GM23338 (cell line): ENCODE measurements at regions not wholly inside any gene's neighbourhood (a gene's known extent, or its start where the extent isn't known, plus 50 kb on each side); places are given as distances from the start of the nearest gene placed in this dataset.

Experiments
- CREB1 ChIP-seq: fragments of 250-450 bp; sonication (Bioruptor Pico); IDR thresholded peaks from 2 replicates; pipeline ENCODE4 v1.5.0; 2020; ENCODE audit warnings: low read depth, mild to moderate bottlenecking, moderate library complexity
- CTCF ChIP-seq, 2 experiments: fragments of 200-600 bp in 1 of 2; sonication (generic) in 1 of 2; conservative IDR thresholded peaks; 2 replicates each; pipeline versions ENCODE4 v1.5.1 to v1.6.1; 2016 to 2017; ENCODE audit warnings: antibody characterized with exemption in 2 of 2, low read depth in 2 of 2, mild to moderate bottlenecking in 2 of 2, moderate library complexity in 1 of 2
- EZH2 ChIP-seq: fragments of 200-600 bp; sonication (generic); IDR thresholded peaks from one replicate; pipeline ENCODE4 v1.8.0; 2017; ENCODE audit warnings: antibody characterized with exemption, mild to moderate bottlenecking, low read depth; ENCODE audit not compliant: unreplicated experiment
- EZH2phosphoT487 ChIP-seq: fragments of 200-600 bp; sonication (generic); IDR thresholded peaks from one replicate; pipeline ENCODE4 v1.8.1; 2018; ENCODE audit warnings: antibody characterized with exemption; ENCODE audit not compliant: unreplicated experiment
- JUNB ChIP-seq: IDR thresholded peaks from one replicate; pipeline ENCODE4 v1.6.1; 2016; ENCODE audit warnings: antibody characterized with exemption; ENCODE audit not compliant: unreplicated experiment
- REST ChIP-seq: IDR thresholded peaks from one replicate; pipeline ENCODE4 v1.6.1; 2018; ENCODE audit warnings: antibody characterized with exemption; ENCODE audit not compliant: unreplicated experiment

GRCh38 chr3:191648787-191649186 lies 187.8 kb downstream of the PYDC2 start:
- TF ChIP-seq EZH2 (no peak), CTCF (conservative IDR thresholded peaks at IDR 0.05; ENCODE audit: low read depth in 2 of 2) (no peak), REST (no peak), JUNB (no peak), EZH2phosphoT487 (no peak), CREB1 (CRISPR knock-in tag) (no peak)
